Smooth muscle cell (in vitro differentiated cells): ENCODE measurements at regions not wholly inside any gene's neighbourhood (a gene's known extent, or its start where the extent isn't known, plus 50 kb on each side); places are given as distances from the start of the nearest gene placed in this dataset.

ENCODE experiments used
- DNase-seq: peaks from one replicate; lab custom pipeline; 2025; ENCODE audit not compliant: unreplicated experiment; lab: John Stamatoyannopoulos, UW
- H2AFZ ChIP-seq: fragments of 200-600 bp; sonication (generic); 2 replicates; pipeline ENCODE4 v1.6.0; 2016; ENCODE audit warnings: antibody characterized with exemption, low read depth, mild to moderate bottlenecking
- H3F3A ChIP-seq: fragments of 200-600 bp; sonication (generic); 2 replicates; pipeline ENCODE4 v1.6.0; 2017; ENCODE audit warnings: antibody characterized with exemption, low read depth
- H3K27ac ChIP-seq: fragments of 200-600 bp; sonication (generic); 2 replicates; pipeline ENCODE4 v1.5.1; 2016; ENCODE audit warnings: low read depth, mild to moderate bottlenecking
- H3K27me3 ChIP-seq: fragments of 200-600 bp; sonication (generic); 2 replicates; pipeline ENCODE4 v1.6.1; 2016; ENCODE audit warnings: low read depth, mild to moderate bottlenecking
- H3K36me3 ChIP-seq: fragments of 200-600 bp; sonication (generic); 2 replicates; pipeline ENCODE4 v1.5.1; 2016; ENCODE audit warnings: low read depth
- H3K4me1 ChIP-seq: fragments of 200-600 bp; sonication (generic); 2 replicates; pipeline ENCODE4 v1.5.1; 2016; ENCODE audit warnings: low read depth
- H3K4me2 ChIP-seq: fragments of 200-600 bp; sonication (generic); 2 replicates; pipeline ENCODE4 v1.6.0; 2016; ENCODE audit warnings: mild to moderate bottlenecking
- H3K4me3 ChIP-seq: fragments of 200-600 bp; sonication (generic); 2 replicates; pipeline ENCODE4 v1.5.1; 2016; ENCODE audit warnings: mild to moderate bottlenecking
- H3K79me2 ChIP-seq: fragments of 200-600 bp; sonication (generic); 2 replicates; pipeline ENCODE4 v1.6.0; 2016; ENCODE audit warnings: low read depth, mild to moderate bottlenecking
- H3K9ac ChIP-seq: fragments of 200-600 bp; sonication (generic); 2 replicates; pipeline ENCODE4 v1.6.0; 2016; ENCODE audit warnings: low read depth
- H3K9me3 ChIP-seq: fragments of 200-600 bp; sonication (generic); replicated peaks from 2 replicates; pipeline ENCODE4 v1.5.1; 2016; ENCODE audit warnings: low read depth
- H4K20me1 ChIP-seq: fragments of 200-600 bp; sonication (generic); 2 replicates; pipeline ENCODE4 v1.6.0; 2016; ENCODE audit warnings: low read depth
- WGBS: methylation state at CpG from one replicate; pipeline ENCODE4 v1.1.7; 2016; ENCODE audit warnings: low lambda C conversion rate; 5-methylcytosine and 5-hydroxymethylcytosine counted together
- TF ChIP-seq, protein P1 (sequence below): fragments of 200-600 bp; sonication (generic); IDR thresholded peaks from 2 replicates; pipeline ENCODE4 v1.5.1; 2017; ENCODE audit warnings: borderline replicate concordance, mild to moderate bottlenecking, antibody characterized with exemption; ENCODE audit not compliant: insufficient read depth, poor library complexity, severe bottlenecking

DNA sequence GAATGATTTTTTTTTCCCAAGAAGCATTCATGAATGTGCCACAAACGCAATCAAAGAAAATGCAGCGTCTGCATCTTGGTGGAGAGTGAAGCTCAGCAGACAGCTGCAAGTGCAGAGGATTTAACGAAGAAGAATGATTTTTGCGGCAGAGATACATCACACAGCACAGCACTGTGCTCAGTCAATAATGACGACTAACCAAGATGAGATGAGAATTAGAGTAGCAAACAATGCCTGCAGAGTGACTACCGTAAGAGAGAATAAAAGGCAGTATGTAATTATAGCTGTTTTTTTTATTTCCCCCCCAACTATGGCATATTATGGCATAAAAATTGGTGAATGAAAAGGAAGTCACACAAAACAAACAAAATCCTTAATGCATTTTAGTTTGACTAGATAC, 218.0 kb upstream of the ROBO1 start:
- no peak overlapping the region for H2AFZ ChIP-seq
- H3K9ac ChIP-seq: no peak overlapping the region
- H3K79me2 ChIP-seq: no peaks in the 10 kb centered on the region
- H3K4me1 ChIP-seq: no peaks in the 10 kb centered on the region
- TF ChIP-seq, protein P1, sequence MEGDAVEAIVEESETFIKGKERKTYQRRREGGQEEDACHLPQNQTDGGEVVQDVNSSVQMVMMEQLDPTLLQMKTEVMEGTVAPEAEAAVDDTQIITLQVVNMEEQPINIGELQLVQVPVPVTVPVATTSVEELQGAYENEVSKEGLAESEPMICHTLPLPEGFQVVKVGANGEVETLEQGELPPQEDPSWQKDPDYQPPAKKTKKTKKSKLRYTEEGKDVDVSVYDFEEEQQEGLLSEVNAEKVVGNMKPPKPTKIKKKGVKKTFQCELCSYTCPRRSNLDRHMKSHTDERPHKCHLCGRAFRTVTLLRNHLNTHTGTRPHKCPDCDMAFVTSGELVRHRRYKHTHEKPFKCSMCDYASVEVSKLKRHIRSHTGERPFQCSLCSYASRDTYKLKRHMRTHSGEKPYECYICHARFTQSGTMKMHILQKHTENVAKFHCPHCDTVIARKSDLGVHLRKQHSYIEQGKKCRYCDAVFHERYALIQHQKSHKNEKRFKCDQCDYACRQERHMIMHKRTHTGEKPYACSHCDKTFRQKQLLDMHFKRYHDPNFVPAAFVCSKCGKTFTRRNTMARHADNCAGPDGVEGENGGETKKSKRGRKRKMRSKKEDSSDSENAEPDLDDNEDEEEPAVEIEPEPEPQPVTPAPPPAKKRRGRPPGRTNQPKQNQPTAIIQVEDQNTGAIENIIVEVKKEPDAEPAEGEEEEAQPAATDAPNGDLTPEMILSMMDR: no peak
- H3K4me3 ChIP-seq: no peak overlapping the region
- H4K20me1 ChIP-seq: no peaks in the 10 kb centered on the region
- WGBS: 94% methylated on average over 6 of the region's 6 CpGs
- no peak for DNase-seq
- no peaks in the 10 kb centered on the region for H3F3A ChIP-seq
- H3K9me3 ChIP-seq: no peaks in the 10 kb centered on the region
- H3K27me3 ChIP-seq: no peaks in the 10 kb centered on the region
- no peaks in the 10 kb centered on the region for H3K36me3 ChIP-seq
- no peak overlapping the region for H3K27ac ChIP-seq
- no peak overlapping the region for H3K4me2 ChIP-seq

DNA sequence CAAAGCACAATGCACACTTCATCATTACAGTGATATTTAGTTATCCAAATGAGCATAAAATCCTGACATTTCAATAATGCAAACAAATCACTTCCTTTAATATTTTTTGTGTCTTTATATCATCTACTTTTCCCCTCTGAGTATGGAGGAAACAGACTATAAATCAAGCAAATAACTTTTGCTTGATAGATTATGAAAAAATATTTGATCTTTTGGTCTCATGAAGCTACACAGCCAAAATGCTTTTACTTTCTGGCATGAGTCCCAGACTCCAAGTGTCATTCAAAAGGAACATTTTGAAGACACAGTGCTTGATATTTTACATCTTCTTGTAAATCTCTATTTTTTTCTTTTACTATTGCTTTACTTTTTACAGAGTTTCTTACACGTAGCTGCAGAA, 215.3 kb upstream of the ROBO1 start:
- no peak overlapping the region for H3K27ac ChIP-seq
- TF ChIP-seq, protein P1: no peak
- H3K4me2 ChIP-seq: no peak overlapping the region
- no peaks in the 10 kb centered on the region for H4K20me1 ChIP-seq
- DNase-seq: no peak
- no peaks in the 10 kb centered on the region for H3K36me3 ChIP-seq
- H3K79me2 ChIP-seq: no peaks in the 10 kb centered on the region
- H3K9me3 ChIP-seq: no peaks in the 10 kb centered on the region
- no peaks in the 10 kb centered on the region for H3F3A ChIP-seq
- H3K4me1 ChIP-seq: no peaks in the 10 kb centered on the region
- H3K27me3 ChIP-seq: no peaks in the 10 kb centered on the region
- H3K4me3 ChIP-seq: no peak overlapping the region
- no peak overlapping the region for H2AFZ ChIP-seq
- WGBS: 72% methylated on average over 1 of the region's 1 CpG
- no peak overlapping the region for H3K9ac ChIP-seq

DNA sequence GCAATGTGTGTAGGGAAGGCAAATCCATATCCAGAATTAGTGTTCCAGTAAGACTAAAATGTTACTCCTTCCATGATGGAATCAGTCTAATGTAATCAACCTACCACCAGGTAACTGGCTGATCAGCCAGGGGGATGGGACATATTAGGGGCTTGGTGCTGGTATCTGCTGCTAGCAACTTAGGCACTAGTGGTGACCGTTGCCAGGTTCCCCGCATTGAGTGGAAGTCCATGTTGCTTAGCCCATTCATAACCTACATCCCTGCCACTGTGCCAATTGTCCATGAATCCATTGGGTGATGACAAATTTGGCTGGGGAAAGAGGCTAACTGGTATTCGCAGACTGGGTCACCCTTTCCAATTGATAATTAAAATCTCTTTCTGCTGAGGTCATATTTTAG, 212.2 kb upstream of the ROBO1 start:
- H3K36me3 ChIP-seq: no peaks in the 10 kb centered on the region
- TF ChIP-seq, protein P1: no peak
- H3F3A ChIP-seq: no peaks in the 10 kb centered on the region
- no peak overlapping the region for H3K27ac ChIP-seq
- no peaks in the 10 kb centered on the region for H3K79me2 ChIP-seq
- DNase-seq: no peak
- no peak overlapping the region for H3K9ac ChIP-seq
- H3K4me1 ChIP-seq: no peaks in the 10 kb centered on the region
- H2AFZ ChIP-seq: no peak overlapping the region
- H3K27me3 ChIP-seq: no peaks in the 10 kb centered on the region
- H3K9me3 ChIP-seq: no peaks in the 10 kb centered on the region
- no peak overlapping the region for H3K4me2 ChIP-seq
- H3K4me3 ChIP-seq: no peak overlapping the region
- WGBS: 93% methylated on average over 3 of the region's 3 CpGs
- no peaks in the 10 kb centered on the region for H4K20me1 ChIP-seq

DNA sequence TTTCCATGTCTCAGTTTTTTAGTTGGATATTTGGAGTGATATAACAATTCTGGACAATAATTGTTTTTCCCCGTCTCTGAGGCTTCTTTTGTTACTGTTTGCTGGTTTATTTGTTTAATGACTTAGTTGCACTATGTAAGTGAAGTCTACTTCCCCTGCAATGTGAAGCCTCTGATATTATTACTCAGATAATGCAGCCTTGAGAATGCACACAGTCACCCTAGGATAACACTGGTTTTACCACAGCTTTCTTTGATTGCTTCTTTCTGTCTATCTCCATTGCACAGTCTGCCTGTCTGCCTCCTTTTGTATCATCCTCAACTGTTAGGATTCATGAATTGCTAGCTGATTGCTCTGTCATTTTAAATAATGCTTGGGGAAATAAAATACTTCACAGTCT, 208.7 kb upstream of the ROBO1 start:
- no peak overlapping the region for H3K4me2 ChIP-seq
- WGBS: 66% methylated on average over 1 of the region's 1 CpG

More for the DNA sequence above, 208.7 kb upstream of the ROBO1 start:
- Histone ChIP-seq H3K4me1 (no peaks in the 10 kb centered on the region), H2AFZ (no peak overlapping the region), H4K20me1 (no peaks in the 10 kb centered on the region), H3F3A (no peaks in the 10 kb centered on the region), H3K4me3 (no peak overlapping the region), H3K36me3 (no peaks in the 10 kb centered on the region), H3K27me3 (no peaks in the 10 kb centered on the region), H3K9ac (no peak overlapping the region), H3K9me3 (no peaks in the 10 kb centered on the region), H3K79me2 (no peaks in the 10 kb centered on the region), H3K27ac (no peak overlapping the region)
- no peak for DNase-seq
- TF ChIP-seq, protein P1: no peak
